ENCODE measurements at regions not wholly inside any gene's neighbourhood (a gene's known extent, or its start where the extent isn't known, plus 50 kb on each side); places are given as distances from the start of the nearest gene placed in this dataset.

DNA sequence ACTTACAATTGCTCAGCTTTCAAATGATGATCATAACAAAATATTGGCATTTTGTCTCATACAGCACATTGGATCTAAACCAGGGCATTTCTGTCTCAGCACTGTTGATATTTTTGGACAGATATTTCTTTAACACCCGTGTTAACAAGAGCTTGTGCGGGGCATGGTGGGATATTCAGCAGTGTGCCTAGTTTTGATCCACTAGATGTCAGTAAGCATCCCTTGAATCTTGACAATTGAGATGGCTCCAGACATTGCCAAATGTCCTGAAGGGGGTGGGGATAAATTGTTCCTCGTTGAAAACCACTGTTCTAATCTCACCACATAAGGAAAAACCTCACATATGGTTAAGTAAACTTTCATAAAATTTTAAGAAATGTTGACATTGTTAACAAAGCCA is 806.3 kb downstream of the STIM2 start:
- TF ChIP-seq CTCF (IDR thresholded peaks at IDR 0.05) (no peak), MAFK (IDR thresholded peaks at IDR 0.05; ENCODE audit: partially characterized antibody) (no peak), EHMT2 (IDR thresholded peaks at IDR 0.05; ENCODE audit: low read depth) (no peak), EP300 (IDR thresholded peaks at IDR 0.05) (no peak)
